ENCODE measurements at regions not wholly inside any gene's neighbourhood (a gene's known extent, or its start where the extent isn't known, plus 50 kb on each side); places are given as distances from the start of the nearest gene placed in this dataset.
A peak's percentile ranks its signal among the peaks of the same experiment; 100 is the strongest.

DNA sequence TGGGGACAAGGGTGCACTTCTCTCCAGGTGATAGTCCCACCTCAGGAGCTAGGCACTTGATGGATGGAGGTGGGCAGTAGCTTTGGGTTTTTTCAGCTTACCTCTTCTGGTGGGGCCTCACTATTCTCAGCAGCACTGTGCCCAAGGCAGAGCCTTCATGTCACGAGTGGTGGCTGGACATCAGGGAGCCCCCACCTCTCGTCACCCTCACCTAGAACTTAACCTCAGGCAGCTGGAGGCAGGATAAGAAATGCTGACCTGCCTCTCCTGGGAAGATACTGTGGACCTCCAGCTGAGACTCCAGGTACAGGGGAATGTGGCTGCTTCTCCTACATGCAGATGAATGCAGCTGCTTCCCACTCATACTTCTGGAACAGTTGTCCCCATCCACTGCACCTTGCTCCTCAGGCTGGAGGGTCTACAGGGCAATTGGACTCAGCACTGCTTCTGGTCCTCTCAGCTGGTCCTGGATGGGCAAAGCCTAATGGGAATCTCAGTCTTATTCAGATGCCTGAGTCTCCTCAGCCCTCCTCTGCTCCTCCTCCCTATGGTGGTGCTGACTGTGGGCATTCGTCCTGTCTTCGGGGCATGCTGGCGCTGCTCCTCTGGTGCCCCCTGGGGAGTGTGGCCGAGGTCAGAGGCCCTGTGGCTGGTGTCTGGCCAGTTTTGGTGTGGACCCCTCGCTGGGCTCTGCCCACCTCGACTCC, 129.9 kb downstream of the KLF13 start:
- Histone ChIP-seq H3K9me3 (no peaks in the 10 kb centered on the region), H3K4me3 (no peak overlapping the region), H3K4me1 (ENCODE audit: control insufficient read depth in 1 of 2, low read depth in 2 of 2) (peaks cover 2 to 27% of the 10 kb centered on the region in 2 donors), H3K27me3 (replicated peaks; ENCODE audit: insufficient read depth) (no peaks in the 10 kb centered on the region), H3K36me3 (no peaks in the 10 kb centered on the region), H3K27ac (peak overlapping the region; percentile 29 to 35)
- no peak for ATAC-seq (ENCODE audit: insufficient number of reproducible peaks, low FRiP score, low read depth)
- DNase-seq (ENCODE audit: low spot score), result no peak
- TF ChIP-seq, protein P1, sequence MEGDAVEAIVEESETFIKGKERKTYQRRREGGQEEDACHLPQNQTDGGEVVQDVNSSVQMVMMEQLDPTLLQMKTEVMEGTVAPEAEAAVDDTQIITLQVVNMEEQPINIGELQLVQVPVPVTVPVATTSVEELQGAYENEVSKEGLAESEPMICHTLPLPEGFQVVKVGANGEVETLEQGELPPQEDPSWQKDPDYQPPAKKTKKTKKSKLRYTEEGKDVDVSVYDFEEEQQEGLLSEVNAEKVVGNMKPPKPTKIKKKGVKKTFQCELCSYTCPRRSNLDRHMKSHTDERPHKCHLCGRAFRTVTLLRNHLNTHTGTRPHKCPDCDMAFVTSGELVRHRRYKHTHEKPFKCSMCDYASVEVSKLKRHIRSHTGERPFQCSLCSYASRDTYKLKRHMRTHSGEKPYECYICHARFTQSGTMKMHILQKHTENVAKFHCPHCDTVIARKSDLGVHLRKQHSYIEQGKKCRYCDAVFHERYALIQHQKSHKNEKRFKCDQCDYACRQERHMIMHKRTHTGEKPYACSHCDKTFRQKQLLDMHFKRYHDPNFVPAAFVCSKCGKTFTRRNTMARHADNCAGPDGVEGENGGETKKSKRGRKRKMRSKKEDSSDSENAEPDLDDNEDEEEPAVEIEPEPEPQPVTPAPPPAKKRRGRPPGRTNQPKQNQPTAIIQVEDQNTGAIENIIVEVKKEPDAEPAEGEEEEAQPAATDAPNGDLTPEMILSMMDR (IDR thresholded peaks at IDR 0.05), result no peak

DNA sequence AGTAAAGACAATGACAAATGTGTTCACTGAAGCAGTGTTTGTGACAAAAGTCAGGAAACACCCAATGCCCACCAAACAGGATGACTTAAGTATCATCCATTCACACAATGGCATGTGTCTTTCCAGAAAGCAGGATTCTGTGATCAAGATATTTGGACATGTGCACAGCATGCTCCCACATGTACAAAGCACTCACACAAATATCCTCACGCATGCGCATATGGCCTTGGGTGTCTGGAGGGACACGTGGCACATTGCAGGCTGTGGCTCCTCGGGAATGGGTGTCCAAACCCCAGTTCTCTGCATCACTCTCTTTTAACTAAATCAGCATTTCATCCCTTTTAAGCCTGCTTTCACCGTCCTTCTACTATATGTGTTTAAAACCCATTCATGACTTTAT, 130.5 kb downstream of the KLF13 start:
- Histone ChIP-seq H3K4me3 (no peak overlapping the region), H3K36me3 (no peaks in the 10 kb centered on the region), H3K9me3 (no peaks in the 10 kb centered on the region), H3K27ac (peak overlapping the region; percentile 29 to 35), H3K4me1 (ENCODE audit: control insufficient read depth in 1 of 2, low read depth in 2 of 2) (peaks cover 2 to 27% of the 10 kb centered on the region in 2 donors), H3K27me3 (replicated peaks; ENCODE audit: insufficient read depth) (no peaks in the 10 kb centered on the region)
- TF ChIP-seq, protein P1 (IDR thresholded peaks at IDR 0.05), result no peak
- no peak for ATAC-seq (ENCODE audit: insufficient number of reproducible peaks, low FRiP score, low read depth)
- DNase-seq (ENCODE audit: low spot score), result no peak

DNA sequence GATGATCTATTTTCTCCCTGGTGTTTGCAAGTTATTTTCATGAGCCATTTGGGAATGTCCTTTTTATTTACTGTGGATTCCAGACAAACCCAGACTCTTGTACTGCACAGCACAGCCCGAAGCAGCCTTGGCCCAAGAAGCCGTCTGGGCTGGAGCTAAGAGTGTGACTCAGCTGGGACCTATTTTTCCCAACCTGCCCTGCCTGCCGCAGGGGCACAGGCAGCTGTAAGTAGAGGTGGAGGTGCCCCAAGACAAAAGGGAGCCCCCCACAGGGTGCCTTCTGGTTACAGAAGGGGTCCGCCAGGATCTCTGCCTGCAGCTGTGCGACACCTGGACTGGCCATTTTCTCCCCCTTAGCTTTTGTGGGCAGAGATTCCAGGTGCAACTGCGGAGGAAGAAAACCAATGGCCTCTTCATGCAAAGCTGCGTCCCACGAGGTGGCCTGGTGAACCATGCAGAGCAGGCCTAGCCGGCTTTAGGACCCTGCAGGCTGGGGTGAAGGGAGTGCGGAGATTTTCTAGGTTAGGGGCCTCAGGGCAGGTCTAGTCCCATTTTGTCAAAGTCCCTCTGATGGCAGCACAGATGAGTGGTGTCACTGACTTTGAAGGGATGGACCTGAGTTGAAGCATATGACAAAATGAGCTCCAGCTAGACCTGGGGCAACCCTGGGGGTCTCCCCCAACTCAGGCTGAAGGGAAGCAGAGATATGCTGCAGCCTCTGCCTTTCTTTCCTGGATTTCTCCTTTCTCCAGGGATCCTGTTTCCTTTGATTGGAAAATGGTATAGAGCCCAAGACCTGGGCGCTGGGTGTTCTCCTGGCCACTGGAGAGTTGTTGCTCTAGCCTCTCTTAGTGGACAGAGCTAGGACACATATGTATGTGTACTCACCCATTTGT, 131.2 kb downstream of the KLF13 start:
- H3K27ac ChIP-seq, result peak overlapping the region; percentile 29 to 35
- no peaks in the 10 kb centered on the region for H3K36me3 ChIP-seq
- H3K4me3 ChIP-seq, result no peak overlapping the region
- H3K4me1 ChIP-seq (ENCODE audit: control insufficient read depth in 1 of 2, low read depth in 2 of 2), result peaks cover 2 to 27% of the 10 kb centered on the region in 2 donors
- ATAC-seq (ENCODE audit: insufficient number of reproducible peaks, low FRiP score, low read depth), result peak; percentile 32
- no peaks in the 10 kb centered on the region for H3K9me3 ChIP-seq
- no peaks in the 10 kb centered on the region for H3K27me3 ChIP-seq (replicated peaks; ENCODE audit: insufficient read depth)
- TF ChIP-seq, protein P1 (IDR thresholded peaks at IDR 0.05), result no peak
- DNase-seq (ENCODE audit: low spot score), result no peak

DNA sequence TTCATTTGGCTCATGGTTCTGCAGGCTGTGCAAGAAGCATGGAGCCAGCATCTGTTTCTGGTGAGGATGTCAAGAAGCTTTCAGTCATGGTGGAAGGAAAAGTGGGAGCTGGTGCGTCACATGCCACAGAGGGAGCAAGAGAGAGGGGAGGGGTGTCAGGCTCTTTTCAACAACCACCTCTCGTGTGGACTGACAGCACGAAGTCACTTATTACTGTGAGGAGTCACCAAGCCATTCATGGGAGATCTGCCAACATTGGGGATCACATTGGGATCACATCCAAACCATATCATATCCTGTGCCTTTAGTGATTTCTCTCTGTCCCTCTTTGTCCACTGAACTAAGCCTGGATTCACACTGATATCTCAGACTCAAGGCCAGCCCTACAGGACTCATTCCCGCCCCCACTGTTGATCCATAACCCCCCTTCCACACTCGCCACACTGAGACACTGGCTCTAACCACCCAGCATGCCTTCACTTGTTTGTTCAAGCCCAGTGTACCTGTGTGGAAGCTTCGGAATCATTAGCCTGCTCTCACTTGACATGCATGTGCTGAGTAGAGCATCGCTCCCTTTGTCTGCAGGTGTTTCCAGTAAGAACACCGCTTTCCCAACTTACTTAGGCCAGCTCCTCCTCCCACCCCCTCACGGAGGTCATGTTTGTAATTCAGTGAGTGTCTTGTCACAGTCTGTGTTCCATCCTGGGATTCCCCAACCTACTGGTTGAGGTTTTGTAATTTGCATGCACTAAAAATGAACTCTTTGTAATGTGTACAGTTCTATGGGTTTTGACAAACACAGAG, 132.2 kb downstream of the KLF13 start:
- TF ChIP-seq, protein P1 (IDR thresholded peaks at IDR 0.05), result no peak
- Histone ChIP-seq H3K27me3 (replicated peaks; ENCODE audit: insufficient read depth) (no peaks in the 10 kb centered on the region), H3K9me3 (no peaks in the 10 kb centered on the region), H3K4me1 (ENCODE audit: control insufficient read depth in 1 of 2, low read depth in 2 of 2) (peaks cover 2 to 27% of the 10 kb centered on the region in 2 donors), H3K4me3 (no peak overlapping the region), H3K36me3 (no peaks in the 10 kb centered on the region), H3K27ac (no peak overlapping the region)
- ATAC-seq (ENCODE audit: insufficient number of reproducible peaks, low FRiP score, low read depth), result no peak
- no peak for DNase-seq (ENCODE audit: low spot score)

DNA sequence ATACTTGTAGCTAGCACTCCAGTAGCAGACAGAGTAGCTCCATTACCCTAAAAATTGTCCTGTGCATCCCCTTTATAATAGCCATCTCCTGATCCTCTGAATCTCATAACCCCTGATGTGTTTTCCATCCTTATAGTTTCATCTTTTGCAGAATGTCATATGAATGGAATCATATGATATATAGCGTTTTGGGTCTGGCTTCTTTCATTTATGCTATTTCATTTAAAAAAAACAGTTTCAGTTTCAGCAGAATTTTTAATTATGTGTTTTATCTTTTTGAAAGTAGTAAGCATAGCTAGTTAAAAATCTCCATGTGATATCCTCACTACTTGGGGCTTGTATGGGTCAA, 132.7 kb downstream of the KLF13 start:
- DNase-seq (ENCODE audit: low spot score) (no peak), ATAC-seq (ENCODE audit: insufficient number of reproducible peaks, low FRiP score, low read depth) (no peak)
- TF ChIP-seq, protein P1 (IDR thresholded peaks at IDR 0.05), result no peak
- Histone ChIP-seq H3K4me1 (ENCODE audit: control insufficient read depth in 1 of 2, low read depth in 2 of 2) (peaks cover 2 to 27% of the 10 kb centered on the region in 2 donors), H3K4me3 (no peak overlapping the region), H3K9me3 (no peaks in the 10 kb centered on the region), H3K27ac (no peak overlapping the region), H3K36me3 (no peaks in the 10 kb centered on the region), H3K27me3 (replicated peaks; ENCODE audit: insufficient read depth) (no peaks in the 10 kb centered on the region)
